MM.1S (cell line): ENCODE measurements at regions not wholly inside any gene's neighbourhood (a gene's known extent, or its start where the extent isn't known, plus 50 kb on each side); places are given as distances from the start of the nearest gene placed in this dataset.

Experiments
- DNase-seq: peaks from one replicate; pipeline ENCODE4 v3.0.0-alpha.2; 2015
- H2AFZ ChIP-seq: fragments of 300-600 bp; sonication (generic); 2 replicates; pipeline ENCODE4 v1.6.0; 2016; ENCODE audit warnings: antibody characterized with exemption, low read length
- H3F3A ChIP-seq: fragments of 300-600 bp; sonication (generic); 2 replicates; pipeline ENCODE4 v1.6.1; 2016; ENCODE audit warnings: mild to moderate bottlenecking, antibody characterized with exemption, low read length, moderate library complexity, mixed read lengths; ENCODE audit not compliant: insufficient read depth
- H3K27ac ChIP-seq: fragments of 300-600 bp; sonication (generic); 2 replicates; pipeline ENCODE4 v1.5.1; 2016; ENCODE audit warnings: mild to moderate bottlenecking, low read length
- H3K27me3 ChIP-seq: fragments of 300-600 bp; sonication (generic); replicated peaks from 2 replicates; pipeline ENCODE4 v1.6.0; 2016; ENCODE audit warnings: low read length; ENCODE audit not compliant: insufficient read depth
- H3K36me3 ChIP-seq: fragments of 300-600 bp; sonication (generic); replicated peaks from 2 replicates; pipeline ENCODE4 v1.6.1; 2016; ENCODE audit warnings: mild to moderate bottlenecking, low read length, mixed read lengths; ENCODE audit not compliant: insufficient read depth
- H3K4me1 ChIP-seq: fragments of 300-600 bp; sonication (generic); 2 replicates; pipeline ENCODE4 v1.6.1; 2016; ENCODE audit warnings: low read length, mixed read lengths
- H3K4me2 ChIP-seq: fragments of 300-600 bp; sonication (generic); 2 replicates; pipeline ENCODE4 v1.6.0; 2016; ENCODE audit warnings: low read depth, low read length
- H3K4me3 ChIP-seq: fragments of 300-600 bp; sonication (generic); 2 replicates; pipeline ENCODE4 v1.5.1; 2016; ENCODE audit warnings: low read length, mixed read lengths
- H3K79me2 ChIP-seq: fragments of 300-600 bp; sonication (generic); 2 replicates; pipeline ENCODE4 v1.6.1; 2016; ENCODE audit warnings: mixed run types, low read length, mixed read lengths
- H3K9ac ChIP-seq: fragments of 300-600 bp; sonication (generic); 2 replicates; pipeline ENCODE4 v1.6.1; 2016; ENCODE audit warnings: low read length, mixed read lengths
- H3K9me2 ChIP-seq: fragments of 300-600 bp; sonication (generic); replicated peaks from 2 replicates; pipeline ENCODE4 v1.6.1; 2016; ENCODE audit warnings: mild to moderate bottlenecking, low read length, mixed read lengths; ENCODE audit not compliant: insufficient read depth
- H3K9me3 ChIP-seq: fragments of 300-600 bp; sonication (generic); replicated peaks from 2 replicates; pipeline ENCODE4 v1.6.1; 2016; ENCODE audit warnings: mild to moderate bottlenecking, low read length, mixed read lengths; ENCODE audit not compliant: insufficient read depth
- H4K20me1 ChIP-seq: fragments of 300-600 bp; sonication (generic); 2 replicates; pipeline ENCODE4 v1.6.1; 2016; ENCODE audit warnings: mild to moderate bottlenecking, low read length, moderate library complexity, mixed read lengths; ENCODE audit not compliant: insufficient read depth
- EZH2 ChIP-seq: fragments of 300-600 bp; sonication (generic); optimal IDR thresholded peaks from 2 replicates; pipeline ENCODE3; 2017; ENCODE audit warnings: low read depth, mild to moderate bottlenecking, antibody characterized with exemption, low read length, mixed read lengths
- EZH2phosphoT487 ChIP-seq: fragments of 300-600 bp; sonication (generic); IDR thresholded peaks from 2 replicates; pipeline ENCODE4 v1.6.1; 2018; ENCODE audit warnings: antibody characterized with exemption, low read length
- TF ChIP-seq, protein P1 (sequence below): fragments of 300-600 bp; sonication (generic); IDR thresholded peaks from 2 replicates; pipeline ENCODE4 v1.5.1; 2016; ENCODE audit warnings: antibody characterized with exemption, low read length, mixed read lengths

DNA sequence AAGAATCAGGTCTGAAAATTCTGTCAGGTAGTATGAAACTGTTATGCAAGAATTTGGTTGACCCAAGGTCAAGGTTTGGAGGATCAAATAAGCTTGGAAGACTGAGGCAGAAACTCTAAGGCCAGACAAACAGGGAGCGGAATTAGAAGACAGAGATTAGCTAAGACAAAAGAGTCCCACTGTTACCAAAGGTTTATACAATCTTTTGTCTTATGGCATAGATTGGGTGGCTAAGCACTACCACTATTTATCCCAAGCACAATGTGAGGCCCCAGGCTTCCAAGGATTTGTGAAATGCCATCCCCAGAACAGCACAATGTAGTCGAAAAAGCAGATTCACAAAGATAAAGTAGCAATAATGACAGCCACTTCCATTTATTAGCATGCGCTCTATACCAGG lies 311.2 kb downstream of the SEC23A start:
- Histone ChIP-seq H3F3A (no peaks in the 10 kb centered on the region), H3K27ac (no peak overlapping the region), H3K79me2 (no peaks in the 10 kb centered on the region), H3K4me1 (no peaks in the 10 kb centered on the region), H4K20me1 (no peaks in the 10 kb centered on the region), H3K9me3 (no peaks in the 10 kb centered on the region), H3K36me3 (no peaks in the 10 kb centered on the region), H2AFZ (no peak overlapping the region), H3K9me2 (no peaks in the 10 kb centered on the region), H3K27me3 (no peaks in the 10 kb centered on the region), H3K4me2 (no peak overlapping the region), H3K4me3 (no peak overlapping the region), H3K9ac (no peak overlapping the region)
- no peak for TF ChIP-seq EZH2
- TF ChIP-seq, protein P1, sequence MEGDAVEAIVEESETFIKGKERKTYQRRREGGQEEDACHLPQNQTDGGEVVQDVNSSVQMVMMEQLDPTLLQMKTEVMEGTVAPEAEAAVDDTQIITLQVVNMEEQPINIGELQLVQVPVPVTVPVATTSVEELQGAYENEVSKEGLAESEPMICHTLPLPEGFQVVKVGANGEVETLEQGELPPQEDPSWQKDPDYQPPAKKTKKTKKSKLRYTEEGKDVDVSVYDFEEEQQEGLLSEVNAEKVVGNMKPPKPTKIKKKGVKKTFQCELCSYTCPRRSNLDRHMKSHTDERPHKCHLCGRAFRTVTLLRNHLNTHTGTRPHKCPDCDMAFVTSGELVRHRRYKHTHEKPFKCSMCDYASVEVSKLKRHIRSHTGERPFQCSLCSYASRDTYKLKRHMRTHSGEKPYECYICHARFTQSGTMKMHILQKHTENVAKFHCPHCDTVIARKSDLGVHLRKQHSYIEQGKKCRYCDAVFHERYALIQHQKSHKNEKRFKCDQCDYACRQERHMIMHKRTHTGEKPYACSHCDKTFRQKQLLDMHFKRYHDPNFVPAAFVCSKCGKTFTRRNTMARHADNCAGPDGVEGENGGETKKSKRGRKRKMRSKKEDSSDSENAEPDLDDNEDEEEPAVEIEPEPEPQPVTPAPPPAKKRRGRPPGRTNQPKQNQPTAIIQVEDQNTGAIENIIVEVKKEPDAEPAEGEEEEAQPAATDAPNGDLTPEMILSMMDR, result no peak
- no peak for TF ChIP-seq EZH2phosphoT487
- DNase-seq, result no peak

DNA sequence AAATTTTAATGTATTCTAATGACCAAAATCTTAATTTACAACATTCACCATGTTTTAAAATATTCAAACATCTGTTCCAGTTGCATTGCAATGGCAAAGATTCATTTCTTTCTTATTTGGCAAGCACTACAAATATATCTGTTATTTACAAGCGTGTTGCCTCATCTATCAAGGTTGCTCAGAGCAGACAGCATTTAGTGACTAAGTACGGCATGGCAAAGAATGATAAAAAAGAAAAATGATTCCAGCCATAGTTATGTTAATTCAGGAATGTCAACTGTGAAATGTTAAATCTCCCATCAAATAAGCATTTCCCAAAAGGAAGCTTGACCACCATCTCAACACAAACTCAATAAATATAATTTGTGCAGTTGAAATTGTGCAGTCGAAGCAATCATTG lies 312.1 kb downstream of the SEC23A start:
- H3K27me3 ChIP-seq, result no peaks in the 10 kb centered on the region
- no peak for DNase-seq
- H3K79me2 ChIP-seq, result no peaks in the 10 kb centered on the region
- no peaks in the 10 kb centered on the region for H3K9me2 ChIP-seq
- H3K36me3 ChIP-seq, result no peaks in the 10 kb centered on the region
- no peak overlapping the region for H3K27ac ChIP-seq
- TF ChIP-seq, protein P1, result no peak
- no peak for TF ChIP-seq EZH2phosphoT487
- no peak for TF ChIP-seq EZH2
- no peaks in the 10 kb centered on the region for H3F3A ChIP-seq
- no peaks in the 10 kb centered on the region for H4K20me1 ChIP-seq
- H3K9ac ChIP-seq, result no peak overlapping the region
- no peak overlapping the region for H2AFZ ChIP-seq
- no peaks in the 10 kb centered on the region for H3K9me3 ChIP-seq
- H3K4me1 ChIP-seq, result no peaks in the 10 kb centered on the region
- no peak overlapping the region for H3K4me3 ChIP-seq
- H3K4me2 ChIP-seq, result no peak overlapping the region

- Histone ChIP-seq H3K4me1 (no peaks in the 10 kb centered on the region), H3K36me3 (no peaks in the 10 kb centered on the region), H2AFZ (no peak overlapping the region), H3K4me3 (no peak overlapping the region), H3K79me2 (no peaks in the 10 kb centered on the region), H3K27ac (no peak overlapping the region), H3K9me2 (no peaks in the 10 kb centered on the region), H3K9me3 (no peaks in the 10 kb centered on the region), H3F3A (no peaks in the 10 kb centered on the region), H3K27me3 (no peaks in the 10 kb centered on the region), H3K4me2 (no peak overlapping the region), H3K9ac (no peak overlapping the region), H4K20me1 (no peaks in the 10 kb centered on the region)
- DNase-seq, result no peak
- TF ChIP-seq EZH2 (no peak), EZH2phosphoT487 (no peak)
- TF ChIP-seq, protein P1, result no peak
Measured at GRCh38 chr14:38789805-38790204, 313.2 kb downstream of the SEC23A start.

DNA sequence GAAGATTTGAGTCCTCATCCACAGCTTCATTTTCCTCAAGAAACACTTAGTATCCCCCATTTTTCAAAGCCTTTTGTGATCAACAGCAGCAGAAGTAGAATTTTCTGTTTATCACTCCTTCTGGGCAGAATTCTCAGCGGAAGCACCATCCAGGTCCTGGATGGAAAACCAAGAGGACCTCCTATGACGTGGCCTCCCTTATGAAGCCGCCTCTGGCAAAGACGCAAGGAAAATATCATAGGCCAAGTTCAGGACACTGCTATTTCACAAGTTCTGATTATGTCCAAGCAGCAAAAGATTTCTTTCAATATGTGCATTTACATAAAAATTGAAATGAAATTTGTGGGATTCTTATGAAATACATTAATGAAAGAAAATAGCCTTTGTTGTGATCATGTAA lies 315.0 kb downstream of the SEC23A start:
- TF ChIP-seq EZH2, result no peak

More for the DNA sequence above, 315.0 kb downstream of the SEC23A start:
- Histone ChIP-seq H3K27ac (no peak overlapping the region), H3K79me2 (no peaks in the 10 kb centered on the region), H3K4me2 (no peak overlapping the region), H3K9me3 (no peaks in the 10 kb centered on the region), H3F3A (no peaks in the 10 kb centered on the region), H3K4me1 (no peaks in the 10 kb centered on the region), H2AFZ (no peak overlapping the region), H4K20me1 (no peaks in the 10 kb centered on the region), H3K4me3 (no peak overlapping the region), H3K9ac (no peak overlapping the region), H3K9me2 (no peaks in the 10 kb centered on the region), H3K27me3 (no peaks in the 10 kb centered on the region), H3K36me3 (no peaks in the 10 kb centered on the region)
- no peak for DNase-seq
